GF-D8 (cell line): ENCODE measurements at regions not wholly inside any gene's neighbourhood (a gene's known extent, or its start where the extent isn't known, plus 50 kb on each side); places are given as distances from the start of the nearest gene placed in this dataset.

Source experiments
- DNase-seq: peaks from one replicate; lab custom pipeline; 2025; lab: John Stamatoyannopoulos, UW

DNA sequence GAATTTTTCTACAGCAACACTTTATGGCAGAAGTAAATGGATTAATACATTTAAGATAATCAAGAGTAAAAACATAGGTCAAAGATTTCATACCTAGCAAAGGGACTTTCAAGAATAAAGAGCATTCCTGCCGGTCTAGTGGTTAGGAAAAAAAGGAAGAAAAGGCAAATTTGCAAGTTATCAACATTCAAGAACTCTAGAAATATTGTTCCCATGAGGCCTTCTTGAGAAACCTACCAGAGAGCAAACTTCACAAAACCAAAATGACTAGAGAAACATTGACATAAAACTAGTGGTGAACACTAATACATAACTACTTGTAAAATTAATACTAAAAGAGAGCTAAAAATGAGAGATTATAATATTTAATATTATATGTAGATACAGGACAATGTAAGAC lies 320.2 kb upstream of the RGMB start:
- no peak for DNase-seq

GRCh38 chr5:98454407-98454806 lies 319.1 kb upstream of the RGMB start:
- no peak for DNase-seq

GRCh38 chr5:98454904-98455303 lies 318.6 kb upstream of the RGMB start:
- no peak for DNase-seq

- DNase-seq, result no peak
These were observed 317.8 kb upstream of the RGMB start for GRCh38 chr5:98455665-98456064.

- no peak for DNase-seq
These were observed 315.5 kb upstream of the RGMB start for GRCh38 chr5:98458004-98458403.

DNA sequence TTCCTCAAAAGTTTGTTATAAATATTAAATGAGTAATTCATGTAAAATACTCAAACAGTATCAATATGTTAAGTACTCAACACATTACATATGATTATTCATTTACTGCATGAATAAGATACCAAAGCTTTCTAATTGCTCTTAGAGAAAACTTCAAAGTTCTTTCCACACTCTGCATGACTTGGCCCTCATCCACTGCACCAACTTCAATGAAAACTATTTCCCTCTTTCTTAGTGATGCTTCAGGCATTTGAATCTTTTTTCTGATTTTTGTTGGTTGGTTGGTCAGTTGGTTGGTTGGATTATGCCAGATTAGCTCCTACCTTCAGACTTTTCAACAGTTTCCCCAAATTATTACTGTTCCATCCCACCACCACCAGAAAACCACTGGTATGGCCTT lies 314.7 kb upstream of the RGMB start:
- DNase-seq, result no peak

GRCh38 chr5:98460536-98460935 lies 312.9 kb upstream of the RGMB start:
- no peak for DNase-seq

- DNase-seq, result no peak
These were observed 312.0 kb upstream of the RGMB start for GRCh38 chr5:98461485-98461884.

DNA sequence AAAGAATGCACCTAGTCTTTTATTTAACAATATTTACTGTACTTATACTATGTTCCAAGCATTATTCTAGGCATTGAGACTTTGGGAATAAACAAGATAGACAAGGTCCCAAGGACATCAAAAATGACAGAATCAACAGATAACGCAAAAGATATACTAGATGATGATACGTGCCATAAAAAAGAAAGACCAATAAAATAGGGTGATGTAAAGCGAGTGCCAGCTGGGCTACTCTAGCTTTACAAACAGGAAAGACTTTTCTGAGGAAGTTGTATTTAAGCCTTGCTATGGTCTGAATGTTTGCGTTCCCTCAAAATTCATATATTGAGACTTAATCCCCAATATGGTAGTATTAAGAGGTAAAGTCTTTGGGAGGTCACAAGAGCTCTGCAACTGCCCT lies 310.2 kb upstream of the RGMB start:
- no peak for DNase-seq

GRCh38 chr5:98463676-98464075 lies 309.8 kb upstream of the RGMB start:
- no peak for DNase-seq

DNA sequence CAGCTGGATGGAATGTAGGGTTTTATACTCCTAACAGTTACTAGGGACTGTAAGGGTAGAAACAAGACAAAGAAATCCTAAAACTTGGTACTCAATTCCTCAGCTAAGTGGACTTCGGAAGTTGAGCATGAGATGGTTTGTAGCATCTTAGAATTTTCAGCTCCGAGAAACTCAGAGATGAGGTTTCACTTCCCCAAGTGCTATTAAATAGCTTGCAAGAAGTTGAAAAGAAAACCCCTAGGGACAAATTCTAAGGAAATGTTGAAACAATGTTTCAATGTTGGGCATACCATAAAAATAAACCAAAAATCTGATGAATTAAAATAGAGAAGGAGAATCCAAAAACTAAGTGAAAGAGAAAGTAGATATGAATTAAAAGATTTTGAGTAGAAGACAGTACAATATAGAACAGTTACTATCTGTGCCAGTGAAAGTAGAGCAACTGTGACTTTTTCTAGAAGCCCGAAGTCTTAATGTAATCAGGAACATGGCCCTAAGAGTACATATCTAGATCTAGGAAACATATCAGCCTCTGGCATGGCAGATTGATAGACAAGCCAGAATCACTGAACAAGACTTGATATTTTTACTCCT lies 308.6 kb upstream of the RGMB start:
- no peak for DNase-seq

- no peak for DNase-seq
These were observed 305.1 kb upstream of the RGMB start for GRCh38 chr5:98468188-98468869.

DNA sequence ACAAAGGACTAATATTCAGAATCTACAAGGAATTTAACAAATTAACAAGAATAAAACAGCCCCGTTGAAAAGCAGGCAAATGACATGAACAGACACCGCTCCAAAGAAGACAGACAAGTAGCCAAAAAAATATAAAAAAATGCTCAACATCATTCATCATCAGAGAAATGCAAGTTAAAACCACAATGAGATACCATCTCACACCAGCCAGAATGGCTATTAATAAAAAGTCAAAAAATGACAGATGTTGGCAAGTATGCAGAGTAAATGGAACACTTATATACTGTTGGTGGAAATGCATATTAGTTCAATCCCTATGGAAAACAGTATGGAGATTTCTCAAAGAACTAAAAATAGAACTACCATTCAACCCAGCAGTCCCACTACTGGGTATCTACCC lies 302.7 kb upstream of the RGMB start:
- no peak for DNase-seq

GRCh38 chr5:98471458-98471857 lies 302.0 kb upstream of the RGMB start:
- DNase-seq, result no peak

GRCh38 chr5:98474216-98474615 lies 299.2 kb upstream of the RGMB start:
- DNase-seq, result no peak

DNA sequence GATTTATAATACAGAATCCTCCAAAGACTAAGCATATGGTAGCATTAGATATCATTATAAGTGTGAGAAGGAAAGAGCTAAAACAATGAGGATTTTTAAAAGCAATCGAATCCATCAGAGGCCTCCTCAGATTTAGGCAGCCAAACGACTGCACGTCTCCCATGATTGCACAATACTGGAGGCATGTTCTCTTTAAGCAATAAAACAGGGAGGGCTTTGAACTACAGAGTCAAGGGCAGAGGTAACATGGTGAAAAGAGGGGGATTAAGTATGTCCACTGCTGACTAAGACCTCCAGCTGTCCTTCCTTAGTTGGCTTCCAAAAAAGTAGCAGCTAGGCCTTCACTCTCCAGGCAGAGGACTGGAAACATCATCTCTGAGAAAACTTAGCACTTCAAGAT lies 298.7 kb upstream of the RGMB start:
- no peak for DNase-seq

DNA sequence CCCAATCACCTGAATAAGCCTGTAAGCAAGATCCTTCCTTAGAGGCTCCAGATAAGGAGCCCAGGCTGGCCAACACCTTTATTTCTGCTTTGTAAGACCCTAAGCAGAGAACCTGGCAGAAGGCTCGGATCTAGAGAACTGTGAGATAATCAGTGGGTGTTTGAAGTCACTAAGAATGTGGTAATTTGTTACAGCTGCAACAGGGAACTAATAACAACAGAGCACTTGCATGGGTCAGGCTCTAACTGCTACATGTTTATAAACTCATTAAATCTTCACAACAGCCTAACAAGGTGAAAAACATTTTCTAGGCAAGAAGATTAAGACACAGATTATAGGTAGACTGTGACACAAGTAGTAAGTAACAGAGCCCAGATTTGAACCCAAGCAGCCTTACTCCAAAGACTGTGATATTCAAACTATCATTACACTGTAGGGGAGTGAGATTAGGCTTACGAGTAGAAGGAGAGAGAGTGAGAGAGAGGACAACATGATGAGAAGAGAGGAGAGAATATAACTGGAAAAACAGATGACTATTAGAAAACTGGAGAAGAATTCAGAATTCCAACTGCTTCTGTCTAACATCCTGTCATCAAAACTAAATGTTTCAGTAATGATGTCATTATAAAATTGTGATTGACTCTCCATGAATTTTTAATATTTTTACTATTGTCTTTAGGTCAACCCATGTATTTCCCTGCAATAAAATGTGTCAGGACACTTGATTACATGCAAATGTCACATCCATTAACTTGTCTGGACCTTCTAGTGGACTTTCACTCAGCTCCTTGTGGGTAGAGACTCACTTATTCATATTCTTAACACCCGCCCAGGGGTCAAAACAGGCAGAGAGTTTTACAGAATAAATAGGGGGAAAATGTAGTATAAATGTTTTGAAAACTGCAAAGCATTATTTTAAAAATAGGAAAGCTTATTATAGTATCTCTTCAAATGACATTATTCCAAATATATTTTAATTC lies 290.9 kb upstream of the RGMB start:
- DNase-seq, result no peak

- no peak for DNase-seq
These were observed 290.2 kb upstream of the RGMB start for GRCh38 chr5:98483301-98483685.

GRCh38 chr5:98489021-98489420 lies 284.4 kb upstream of the RGMB start:
- no peak for DNase-seq

DNA sequence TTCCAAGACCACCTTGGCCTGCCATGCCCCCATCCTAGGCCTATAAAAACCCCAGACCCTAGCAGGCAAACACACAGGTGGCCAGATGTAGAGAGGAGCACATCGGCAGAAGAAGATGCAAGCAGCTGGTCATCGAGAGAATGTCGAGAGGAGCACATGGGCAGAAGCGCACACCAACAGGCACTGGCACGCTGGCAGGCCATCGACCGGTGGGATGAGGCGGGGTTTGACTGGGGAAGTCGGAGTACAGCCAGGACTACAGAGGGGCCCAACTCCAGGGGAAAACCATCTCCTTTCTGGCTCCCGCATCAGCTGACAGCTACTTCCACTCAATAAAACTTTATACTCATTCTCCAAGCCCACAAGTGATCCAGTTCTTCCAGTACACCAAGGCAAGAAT lies 283.1 kb upstream of the RGMB start:
- no peak for DNase-seq

GRCh38 chr5:98492258-98492657 lies 281.2 kb upstream of the RGMB start:
- DNase-seq, result no peak

DNA sequence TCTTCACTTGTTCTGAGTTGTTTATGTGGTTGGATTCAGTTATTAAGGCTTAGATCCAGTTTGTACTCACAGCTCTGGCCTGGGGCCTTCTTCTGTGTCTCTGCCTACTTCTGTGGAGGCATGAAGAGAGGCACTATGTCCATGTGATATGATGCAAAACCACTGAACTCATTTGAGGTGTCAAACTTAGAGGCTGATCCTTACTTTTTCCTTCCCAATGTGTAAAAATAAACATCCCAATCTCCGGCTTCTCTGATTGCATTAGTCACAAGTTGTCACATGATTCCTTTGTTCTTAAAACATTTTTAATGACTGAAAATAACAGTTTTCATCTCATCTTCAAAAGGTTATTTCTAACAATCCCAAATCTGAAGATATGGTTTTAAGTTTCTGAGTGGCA lies 276.0 kb upstream of the RGMB start:
- DNase-seq, result no peak

- DNase-seq, result no peak
These were observed 275.4 kb upstream of the RGMB start for GRCh38 chr5:98498028-98498427.
